SK-N-SH (cell line): ENCODE measurements at regions not wholly inside any gene's neighbourhood (a gene's known extent, or its start where the extent isn't known, plus 50 kb on each side); places are given as distances from the start of the nearest gene placed in this dataset.

Experiments used
- CTCF ChIA-PET: fragments of 300-600, 350-600 bp; formaldehyde crosslinking; extraction: SDS; loops from one replicate; lab custom pipeline; 2021; lab: Yijun Ruan, JAX
- POLR2A ChIA-PET: fragments of 350-600 bp; sonication (Branson Sonifier 250); formaldehyde crosslinking; extraction: SDS; loops from one replicate; lab custom pipeline; 2020; ENCODE audit warnings: antibody characterized with exemption, inconsistent platforms; lab: Yijun Ruan, JAX
- DNase-seq: peaks from one replicate; pipeline ENCODE4 v3.0.0; 2012
- H2AFZ ChIP-seq: fragments of 200-600 bp; sonication (generic); 2 replicates; pipeline ENCODE4 v1.8.1; 2016; ENCODE audit warnings: antibody characterized with exemption, mild to moderate bottlenecking, low read depth
- H3F3A ChIP-seq: fragments of 200-600 bp; sonication (generic); replicated peaks from 2 replicates; pipeline ENCODE3; 2016; ENCODE audit warnings: antibody characterized with exemption, mild to moderate bottlenecking; ENCODE audit not compliant: insufficient read depth
- H3K27ac ChIP-seq, 2 experiments: fragments of 200-500 bp in 1 of 2; fragments of 200-600 bp in 1 of 2; sonication (Bioruptor generic) in 1 of 2; sonication (generic), shearing (Covaris generic) in 1 of 2; 2 replicates each; pipeline versions ENCODE4 v1.5.1 to v1.6.1; 2014 to 2016; ENCODE audit warnings: low read depth in 2 of 2, inconsistent platforms in 1 of 2, low read length in 1 of 2, mild to moderate bottlenecking in 1 of 2, mixed read lengths in 1 of 2
- H3K27me3 ChIP-seq: fragments of 200-600 bp; sonication (generic), shearing (Covaris generic); 2 replicates; pipeline ENCODE4 v1.6.1; 2016; ENCODE audit warnings: mixed run types; ENCODE audit not compliant: insufficient read depth
- H3K36me3 ChIP-seq, 2 experiments: fragments of 200-500 bp in 1 of 2; fragments of 200-600 bp in 1 of 2; sonication (Bioruptor generic) in 1 of 2; sonication (generic) in 1 of 2; replicated peaks in 1 of 2; 2 replicates each; pipeline versions ENCODE3 to v1.5.1; 2014 to 2016; ENCODE audit warnings: low read length in 1 of 2, mild to moderate bottlenecking in 1 of 2; ENCODE audit not compliant: insufficient read depth in 2 of 2, control insufficient read depth in 1 of 2
- H3K4me1 ChIP-seq, 2 experiments: fragments of 200-500 bp in 1 of 2; fragments of 200-600 bp in 1 of 2; sonication (Bioruptor generic) in 1 of 2; sonication (generic), shearing (Covaris generic) in 1 of 2; 2 replicates each; pipeline versions ENCODE4 v1.5.1 to v1.6.1; 2014 to 2016; ENCODE audit warnings: low read depth in 1 of 2, low read length in 1 of 2, mixed run types in 1 of 2; ENCODE audit not compliant: insufficient read depth in 2 of 2, control insufficient read depth in 1 of 2
- H3K4me2 ChIP-seq: fragments of 200-600 bp; sonication (generic), shearing (Covaris generic); 2 replicates; pipeline ENCODE4 v1.6.1; 2017; ENCODE audit warnings: mixed run types
- H3K4me3 ChIP-seq, 2 experiments: fragments of 200-500 bp in 1 of 2; fragments of 200-600 bp in 1 of 2; sonication (Bioruptor generic) in 1 of 2; sonication (generic), shearing (Covaris generic) in 1 of 2; 2 replicates each; pipeline versions ENCODE4 v1.5.1 to v1.8.1; 2014 to 2016; ENCODE audit warnings: low read depth in 2 of 2, inconsistent platforms in 1 of 2, low read length in 1 of 2, mild to moderate bottlenecking in 1 of 2, mixed read lengths in 1 of 2, moderate library complexity in 1 of 2
- H3K79me2 ChIP-seq: fragments of 200-600 bp; sonication (generic); 2 replicates; pipeline ENCODE4 v1.8.1; 2017; ENCODE audit warnings: mild to moderate bottlenecking; ENCODE audit not compliant: insufficient read depth
- H3K9ac ChIP-seq: fragments of 200-600 bp; sonication (generic); 2 replicates; pipeline ENCODE4 v1.6.1; 2017; ENCODE audit warnings: mixed run types
- H3K9me2 ChIP-seq: fragments of 200-600 bp; sonication (generic); 2 replicates; pipeline ENCODE4 v1.6.1; 2017; ENCODE audit warnings: mixed run types
- H3K9me3 ChIP-seq: fragments of 200-600 bp; sonication (generic); 2 replicates; pipeline ENCODE4 v1.6.1; 2017; ENCODE audit warnings: mixed run types, mild to moderate bottlenecking, moderate library complexity
- H4K20me1 ChIP-seq: fragments of 200-600 bp; sonication (generic); 2 replicates; pipeline ENCODE4 v1.6.1; 2017; ENCODE audit warnings: mild to moderate bottlenecking, mixed run types; ENCODE audit not compliant: insufficient read depth
- EP300 ChIP-seq, 2 experiments: IDR thresholded peaks; 2 replicates each; pipeline versions ENCODE4 v1.4.0 to v1.6.1; 2012; ENCODE audit warnings: borderline replicate concordance in 1 of 2, low read depth in 1 of 2, low read length in 1 of 2
- EZH2phosphoT487 ChIP-seq: fragments of 200-600 bp; sonication (generic); IDR thresholded peaks from 2 replicates; pipeline ENCODE4 v1.6.1; 2017; ENCODE audit warnings: low read depth, mixed run types, mild to moderate bottlenecking, antibody characterized with exemption, moderate library complexity, borderline replicate concordance
- FOSL2 ChIP-seq: IDR thresholded peaks from 2 replicates; pipeline ENCODE4 v1.4.0; 2012; ENCODE audit warnings: low read depth, mild to moderate bottlenecking, moderate library complexity, borderline replicate concordance
- FOXM1 ChIP-seq: IDR thresholded peaks from 2 replicates; pipeline ENCODE4 v1.4.0; 2012; ENCODE audit warnings: low read depth, mild to moderate bottlenecking
- JUND ChIP-seq: IDR thresholded peaks from 2 replicates; pipeline ENCODE4 v1.4.0; 2012
- MXI1 ChIP-seq: IDR thresholded peaks from 2 replicates; pipeline ENCODE4 v1.6.1; 2012; ENCODE audit warnings: mild to moderate bottlenecking, low read depth, low read length, improper control_type of control experiment
- NFIC ChIP-seq: IDR thresholded peaks from 2 replicates; pipeline ENCODE4 v1.4.0; 2012; ENCODE audit warnings: borderline replicate concordance
- RAD21 ChIP-seq: IDR thresholded peaks from 2 replicates; pipeline ENCODE4 v1.6.1; 2012; ENCODE audit warnings: mild to moderate bottlenecking, low read length
- REST ChIP-seq: IDR thresholded peaks from 2 replicates; pipeline ENCODE4 v1.6.1; 2012; ENCODE audit warnings: mild to moderate bottlenecking, low read depth, low read length, moderate library complexity
- SMC3 ChIP-seq: IDR thresholded peaks from 2 replicates; pipeline ENCODE4 v1.6.1; 2012; ENCODE audit warnings: low read depth, low read length, improper control_type of control experiment
- TAF1 ChIP-seq: IDR thresholded peaks from 2 replicates; pipeline ENCODE4 v1.6.1; 2012; ENCODE audit warnings: low read depth, mild to moderate bottlenecking, low read length, moderate library complexity, borderline replicate concordance
- TEAD4 ChIP-seq: IDR thresholded peaks from 2 replicates; pipeline ENCODE4 v1.4.0; 2012; ENCODE audit warnings: mild to moderate bottlenecking, borderline replicate concordance; ENCODE audit not compliant: insufficient read depth
- USF1 ChIP-seq: IDR thresholded peaks from 2 replicates; pipeline ENCODE4 v1.4.0; 2012; ENCODE audit warnings: low read depth, borderline replicate concordance
- WGBS: methylation state at CpG from one replicate; pipeline ENCODE4 v1.1.6; 2017; ENCODE audit warnings: low lambda C conversion rate; 5-methylcytosine and 5-hydroxymethylcytosine counted together
- TF ChIP-seq, protein P1 (sequence below): IDR thresholded peaks from 2 replicates; pipeline ENCODE4; 2012
- TF ChIP-seq, protein P2 (sequence below): fragments of 150-350 bp; IDR thresholded peaks from 2 replicates; pipeline ENCODE4 v1.6.1; 2016; ENCODE audit warnings: mild to moderate bottlenecking, low read depth, low read length
- TF ChIP-seq, protein P3 (sequence below): fragments of 200-600 bp; sonication (generic); IDR thresholded peaks from 2 replicates; pipeline ENCODE4 v1.6.1; 2017; ENCODE audit warnings: antibody characterized with exemption, mild to moderate bottlenecking, moderate library complexity

DNA sequence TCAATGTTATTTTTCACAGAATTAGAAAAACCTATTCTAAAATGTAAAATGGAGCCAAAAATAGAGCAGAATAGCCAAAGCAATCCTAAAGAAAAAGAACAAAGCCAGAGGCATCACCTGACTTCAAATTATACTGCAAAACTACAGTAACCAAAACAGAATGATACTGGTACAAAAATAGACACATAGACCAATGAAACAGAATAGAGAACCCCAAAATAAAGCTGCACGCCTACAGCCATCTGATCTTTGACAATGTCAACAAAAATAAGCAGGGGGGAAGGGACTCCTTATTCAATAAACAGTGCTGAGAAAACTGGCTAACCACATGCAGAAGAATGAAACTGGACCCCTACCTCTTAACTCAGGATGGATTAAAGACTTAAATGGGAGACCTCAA is 65.8 kb upstream of the PDE4D start:
- CTCF ChIA-PET, result no interaction called here
- TF ChIP-seq USF1, result no peak
- no peak for TF ChIP-seq REST
- no peak for TF ChIP-seq TEAD4
- TF ChIP-seq FOXM1, result no peak
- TF ChIP-seq NFIC, result no peak
- no peak for TF ChIP-seq TAF1
- TF ChIP-seq, protein P1, sequence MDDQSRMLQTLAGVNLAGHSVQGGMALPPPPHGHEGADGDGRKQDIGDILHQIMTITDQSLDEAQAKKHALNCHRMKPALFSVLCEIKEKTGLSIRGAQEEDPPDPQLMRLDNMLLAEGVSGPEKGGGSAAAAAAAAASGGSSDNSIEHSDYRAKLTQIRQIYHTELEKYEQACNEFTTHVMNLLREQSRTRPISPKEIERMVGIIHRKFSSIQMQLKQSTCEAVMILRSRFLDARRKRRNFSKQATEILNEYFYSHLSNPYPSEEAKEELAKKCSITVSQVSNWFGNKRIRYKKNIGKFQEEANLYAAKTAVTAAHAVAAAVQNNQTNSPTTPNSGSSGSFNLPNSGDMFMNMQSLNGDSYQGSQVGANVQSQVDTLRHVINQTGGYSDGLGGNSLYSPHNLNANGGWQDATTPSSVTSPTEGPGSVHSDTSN, result no peak
- no peak for TF ChIP-seq EZH2phosphoT487
- TF ChIP-seq, protein P2, sequence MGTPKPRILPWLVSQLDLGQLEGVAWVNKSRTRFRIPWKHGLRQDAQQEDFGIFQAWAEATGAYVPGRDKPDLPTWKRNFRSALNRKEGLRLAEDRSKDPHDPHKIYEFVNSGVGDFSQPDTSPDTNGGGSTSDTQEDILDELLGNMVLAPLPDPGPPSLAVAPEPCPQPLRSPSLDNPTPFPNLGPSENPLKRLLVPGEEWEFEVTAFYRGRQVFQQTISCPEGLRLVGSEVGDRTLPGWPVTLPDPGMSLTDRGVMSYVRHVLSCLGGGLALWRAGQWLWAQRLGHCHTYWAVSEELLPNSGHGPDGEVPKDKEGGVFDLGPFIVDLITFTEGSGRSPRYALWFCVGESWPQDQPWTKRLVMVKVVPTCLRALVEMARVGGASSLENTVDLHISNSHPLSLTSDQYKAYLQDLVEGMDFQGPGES, result no peak
- no peak for TF ChIP-seq MXI1
- TF ChIP-seq JUND, result no peak
- TF ChIP-seq EP300 (IDR thresholded peaks at IDR 0.05; ENCODE audit: borderline replicate concordance in 1 of 2, low read depth in 1 of 2, low read length in 1 of 2), result no peak
- TF ChIP-seq, protein P3, sequence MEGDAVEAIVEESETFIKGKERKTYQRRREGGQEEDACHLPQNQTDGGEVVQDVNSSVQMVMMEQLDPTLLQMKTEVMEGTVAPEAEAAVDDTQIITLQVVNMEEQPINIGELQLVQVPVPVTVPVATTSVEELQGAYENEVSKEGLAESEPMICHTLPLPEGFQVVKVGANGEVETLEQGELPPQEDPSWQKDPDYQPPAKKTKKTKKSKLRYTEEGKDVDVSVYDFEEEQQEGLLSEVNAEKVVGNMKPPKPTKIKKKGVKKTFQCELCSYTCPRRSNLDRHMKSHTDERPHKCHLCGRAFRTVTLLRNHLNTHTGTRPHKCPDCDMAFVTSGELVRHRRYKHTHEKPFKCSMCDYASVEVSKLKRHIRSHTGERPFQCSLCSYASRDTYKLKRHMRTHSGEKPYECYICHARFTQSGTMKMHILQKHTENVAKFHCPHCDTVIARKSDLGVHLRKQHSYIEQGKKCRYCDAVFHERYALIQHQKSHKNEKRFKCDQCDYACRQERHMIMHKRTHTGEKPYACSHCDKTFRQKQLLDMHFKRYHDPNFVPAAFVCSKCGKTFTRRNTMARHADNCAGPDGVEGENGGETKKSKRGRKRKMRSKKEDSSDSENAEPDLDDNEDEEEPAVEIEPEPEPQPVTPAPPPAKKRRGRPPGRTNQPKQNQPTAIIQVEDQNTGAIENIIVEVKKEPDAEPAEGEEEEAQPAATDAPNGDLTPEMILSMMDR, result no peak
- TF ChIP-seq SMC3, result no peak
- TF ChIP-seq RAD21, result no peak
- TF ChIP-seq FOSL2, result no peak
- TF ChIP-seq, all 33 proteins: peak for 0
- 58% methylated on average over 1 of the region's 1 CpG for WGBS

More for the DNA sequence above, 65.8 kb upstream of the PDE4D start:
- Histone ChIP-seq H3K79me2 (no peaks in the 10 kb centered on the region), H3K4me2 (no peak overlapping the region), H3K9ac (no peak overlapping the region), H3K27ac (no peak overlapping the region), H3K9me3 (no peaks in the 10 kb centered on the region), H2AFZ (no peak overlapping the region), H3K9me2 (peaks cover 3% of the 10 kb centered on the region; the same call in 1 of the 2 replicates), H4K20me1 (no peaks in the 10 kb centered on the region), H3F3A (no peaks in the 10 kb centered on the region), H3K4me3 (no peak overlapping the region), H3K4me1 (no peaks in the 10 kb centered on the region; a peak in 2 of 4 replicates), H3K27me3 (no peaks in the 10 kb centered on the region), H3K36me3 (peaks cover 0 to 3% of the 10 kb centered on the region in 2 experiments)
- POLR2A ChIA-PET, result no interaction called here
- DNase-seq, result no peak
